ENCODE measurements at regions not wholly inside any gene's neighbourhood (a gene's known extent, or its start where the extent isn't known, plus 50 kb on each side); places are given as distances from the start of the nearest gene placed in this dataset.

DNA sequence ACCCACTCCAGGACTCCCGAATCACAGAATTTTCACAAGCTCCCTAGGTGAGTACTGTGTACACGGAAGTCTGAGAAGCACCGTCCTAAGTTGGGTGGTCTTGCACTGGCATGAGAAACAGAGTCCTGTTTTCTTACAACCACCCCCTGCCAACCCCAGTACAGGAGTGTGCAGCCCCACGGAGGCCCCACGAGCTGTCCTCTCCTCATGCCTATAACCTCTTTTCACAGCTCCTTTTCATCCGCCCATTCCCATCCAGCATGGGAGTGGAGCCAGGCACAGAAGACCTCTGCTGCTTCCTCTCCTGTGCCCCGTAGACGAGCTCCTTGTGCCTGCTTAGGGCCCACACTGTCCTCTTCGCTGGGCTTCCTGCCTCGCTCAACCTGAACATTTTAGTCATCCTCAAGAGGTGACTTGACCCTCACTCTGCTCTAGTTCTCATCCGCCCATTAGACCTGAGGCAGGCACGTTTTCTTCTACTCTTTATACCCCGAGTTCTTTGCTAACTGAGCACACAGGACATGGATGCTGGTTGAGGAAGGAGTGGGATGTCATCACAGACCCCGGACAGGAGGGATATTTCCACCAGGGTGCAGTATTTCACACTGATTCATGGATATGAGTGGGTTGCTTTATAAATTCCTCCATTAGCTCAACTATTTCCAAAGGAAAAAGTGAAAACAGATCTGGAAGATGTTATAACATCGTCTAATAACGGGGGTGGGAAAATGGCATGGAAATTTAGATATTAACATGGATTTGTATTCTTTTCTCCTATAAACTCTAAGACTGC lies 160.5 kb downstream of the TTLL2 start:
- POLR2A ChIA-PET: no interaction called here

More for the DNA sequence above, 160.5 kb downstream of the TTLL2 start:
- no peak overlapping the region for H3K27ac ChIP-seq (ENCODE audit: extremely low read depth, low read depth, low read length)
- CTCF ChIA-PET: interaction anchor here (0.6 to 2.5 kb wide), 8 partner anchors 14 to 415 kb away, joined by 3 to 9 read pairs (median 4); no protein-coding TSS in a partner anchor
- H3K36me3 ChIP-seq (ENCODE audit: control insufficient read depth in 2 of 2, insufficient read depth in 1 of 2, low read length in 2 of 2): no peaks in the 10 kb centered on the region
- TF ChIP-seq, protein P1, sequence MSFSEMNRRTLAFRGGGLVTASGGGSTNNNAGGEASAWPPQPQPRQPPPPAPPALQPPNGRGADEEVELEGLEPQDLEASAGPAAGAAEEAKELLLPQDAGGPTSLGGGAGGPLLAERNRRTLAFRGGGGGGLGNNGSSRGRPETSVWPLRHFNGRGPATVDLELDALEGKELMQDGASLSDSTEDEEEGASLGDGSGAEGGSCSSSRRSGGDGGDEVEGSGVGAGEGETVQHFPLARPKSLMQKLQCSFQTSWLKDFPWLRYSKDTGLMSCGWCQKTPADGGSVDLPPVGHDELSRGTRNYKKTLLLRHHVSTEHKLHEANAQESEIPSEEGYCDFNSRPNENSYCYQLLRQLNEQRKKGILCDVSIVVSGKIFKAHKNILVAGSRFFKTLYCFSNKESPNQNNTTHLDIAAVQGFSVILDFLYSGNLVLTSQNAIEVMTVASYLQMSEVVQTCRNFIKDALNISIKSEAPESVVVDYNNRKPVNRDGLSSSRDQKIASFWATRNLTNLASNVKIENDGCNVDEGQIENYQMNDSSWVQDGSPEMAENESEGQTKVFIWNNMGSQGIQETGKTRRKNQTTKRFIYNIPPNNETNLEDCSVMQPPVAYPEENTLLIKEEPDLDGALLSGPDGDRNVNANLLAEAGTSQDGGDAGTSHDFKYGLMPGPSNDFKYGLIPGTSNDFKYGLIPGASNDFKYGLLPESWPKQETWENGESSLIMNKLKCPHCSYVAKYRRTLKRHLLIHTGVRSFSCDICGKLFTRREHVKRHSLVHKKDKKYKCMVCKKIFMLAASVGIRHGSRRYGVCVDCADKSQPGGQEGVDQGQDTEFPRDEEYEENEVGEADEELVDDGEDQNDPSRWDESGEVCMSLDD (tag by site-specific recombination; IDR thresholded peaks at IDR 0.05): no peak
- TF ChIP-seq, protein P2, sequence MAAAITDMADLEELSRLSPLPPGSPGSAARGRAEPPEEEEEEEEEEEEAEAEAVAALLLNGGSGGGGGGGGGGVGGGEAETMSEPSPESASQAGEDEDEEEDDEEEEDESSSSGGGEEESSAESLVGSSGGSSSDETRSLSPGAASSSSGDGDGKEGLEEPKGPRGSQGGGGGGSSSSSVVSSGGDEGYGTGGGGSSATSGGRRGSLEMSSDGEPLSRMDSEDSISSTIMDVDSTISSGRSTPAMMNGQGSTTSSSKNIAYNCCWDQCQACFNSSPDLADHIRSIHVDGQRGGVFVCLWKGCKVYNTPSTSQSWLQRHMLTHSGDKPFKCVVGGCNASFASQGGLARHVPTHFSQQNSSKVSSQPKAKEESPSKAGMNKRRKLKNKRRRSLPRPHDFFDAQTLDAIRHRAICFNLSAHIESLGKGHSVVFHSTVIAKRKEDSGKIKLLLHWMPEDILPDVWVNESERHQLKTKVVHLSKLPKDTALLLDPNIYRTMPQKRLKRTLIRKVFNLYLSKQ (tag by site-specific recombination; IDR thresholded peaks at IDR 0.05; ENCODE audit: borderline replicate concordance): no peak
- TF ChIP-seq GFI1B (tag by site-specific recombination; IDR thresholded peaks at IDR 0.05): no peak
- TF ChIP-seq MYNN (tag by site-specific recombination; IDR thresholded peaks at IDR 0.05; ENCODE audit: borderline replicate concordance): no peak
- no peak for TF ChIP-seq ZNF394 (tag by site-specific recombination; IDR thresholded peaks at IDR 0.05; ENCODE audit: borderline replicate concordance)
- TF ChIP-seq ZNF501 (tag by site-specific recombination; IDR thresholded peaks at IDR 0.05): no peak
- no peak for TF ChIP-seq ZNF266 (tag by site-specific recombination; IDR thresholded peaks at IDR 0.05; ENCODE audit: low read depth)
- TF ChIP-seq ZNF707 (tag by site-specific recombination; IDR thresholded peaks at IDR 0.05): no peak
- TF ChIP-seq, protein P3, sequence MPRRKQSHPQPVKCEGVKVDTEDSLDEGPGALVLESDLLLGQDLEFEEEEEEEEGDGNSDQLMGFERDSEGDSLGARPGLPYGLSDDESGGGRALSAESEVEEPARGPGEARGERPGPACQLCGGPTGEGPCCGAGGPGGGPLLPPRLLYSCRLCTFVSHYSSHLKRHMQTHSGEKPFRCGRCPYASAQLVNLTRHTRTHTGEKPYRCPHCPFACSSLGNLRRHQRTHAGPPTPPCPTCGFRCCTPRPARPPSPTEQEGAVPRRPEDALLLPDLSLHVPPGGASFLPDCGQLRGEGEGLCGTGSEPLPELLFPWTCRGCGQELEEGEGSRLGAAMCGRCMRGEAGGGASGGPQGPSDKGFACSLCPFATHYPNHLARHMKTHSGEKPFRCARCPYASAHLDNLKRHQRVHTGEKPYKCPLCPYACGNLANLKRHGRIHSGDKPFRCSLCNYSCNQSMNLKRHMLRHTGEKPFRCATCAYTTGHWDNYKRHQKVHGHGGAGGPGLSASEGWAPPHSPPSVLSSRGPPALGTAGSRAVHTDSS (tag by site-specific recombination; IDR thresholded peaks at IDR 0.05): no peak
- no peak for TF ChIP-seq ZNF777 (tag by site-specific recombination; IDR thresholded peaks at IDR 0.05; ENCODE audit: borderline replicate concordance)
- TF ChIP-seq, protein P4, sequence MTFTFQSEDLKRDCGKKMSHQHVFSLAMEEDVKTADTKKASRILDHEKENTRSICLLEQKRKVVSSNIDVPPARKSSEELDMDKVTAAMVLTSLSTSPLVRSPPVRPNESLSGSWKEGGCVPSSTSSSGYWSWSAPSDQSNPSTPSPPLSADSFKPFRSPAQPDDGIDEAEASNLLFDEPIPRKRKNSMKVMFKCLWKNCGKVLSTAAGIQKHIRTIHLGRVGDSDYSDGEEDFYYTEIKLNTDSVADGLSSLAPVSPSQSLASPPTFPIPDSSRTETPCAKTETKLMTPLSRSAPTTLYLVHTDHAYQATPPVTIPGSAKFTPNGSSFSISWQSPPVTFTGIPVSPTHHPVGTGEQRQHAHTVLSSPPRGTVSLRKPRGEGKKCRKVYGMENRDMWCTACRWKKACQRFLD (tag by site-specific recombination; IDR thresholded peaks at IDR 0.05): no peak
- TF ChIP-seq, protein P5, sequence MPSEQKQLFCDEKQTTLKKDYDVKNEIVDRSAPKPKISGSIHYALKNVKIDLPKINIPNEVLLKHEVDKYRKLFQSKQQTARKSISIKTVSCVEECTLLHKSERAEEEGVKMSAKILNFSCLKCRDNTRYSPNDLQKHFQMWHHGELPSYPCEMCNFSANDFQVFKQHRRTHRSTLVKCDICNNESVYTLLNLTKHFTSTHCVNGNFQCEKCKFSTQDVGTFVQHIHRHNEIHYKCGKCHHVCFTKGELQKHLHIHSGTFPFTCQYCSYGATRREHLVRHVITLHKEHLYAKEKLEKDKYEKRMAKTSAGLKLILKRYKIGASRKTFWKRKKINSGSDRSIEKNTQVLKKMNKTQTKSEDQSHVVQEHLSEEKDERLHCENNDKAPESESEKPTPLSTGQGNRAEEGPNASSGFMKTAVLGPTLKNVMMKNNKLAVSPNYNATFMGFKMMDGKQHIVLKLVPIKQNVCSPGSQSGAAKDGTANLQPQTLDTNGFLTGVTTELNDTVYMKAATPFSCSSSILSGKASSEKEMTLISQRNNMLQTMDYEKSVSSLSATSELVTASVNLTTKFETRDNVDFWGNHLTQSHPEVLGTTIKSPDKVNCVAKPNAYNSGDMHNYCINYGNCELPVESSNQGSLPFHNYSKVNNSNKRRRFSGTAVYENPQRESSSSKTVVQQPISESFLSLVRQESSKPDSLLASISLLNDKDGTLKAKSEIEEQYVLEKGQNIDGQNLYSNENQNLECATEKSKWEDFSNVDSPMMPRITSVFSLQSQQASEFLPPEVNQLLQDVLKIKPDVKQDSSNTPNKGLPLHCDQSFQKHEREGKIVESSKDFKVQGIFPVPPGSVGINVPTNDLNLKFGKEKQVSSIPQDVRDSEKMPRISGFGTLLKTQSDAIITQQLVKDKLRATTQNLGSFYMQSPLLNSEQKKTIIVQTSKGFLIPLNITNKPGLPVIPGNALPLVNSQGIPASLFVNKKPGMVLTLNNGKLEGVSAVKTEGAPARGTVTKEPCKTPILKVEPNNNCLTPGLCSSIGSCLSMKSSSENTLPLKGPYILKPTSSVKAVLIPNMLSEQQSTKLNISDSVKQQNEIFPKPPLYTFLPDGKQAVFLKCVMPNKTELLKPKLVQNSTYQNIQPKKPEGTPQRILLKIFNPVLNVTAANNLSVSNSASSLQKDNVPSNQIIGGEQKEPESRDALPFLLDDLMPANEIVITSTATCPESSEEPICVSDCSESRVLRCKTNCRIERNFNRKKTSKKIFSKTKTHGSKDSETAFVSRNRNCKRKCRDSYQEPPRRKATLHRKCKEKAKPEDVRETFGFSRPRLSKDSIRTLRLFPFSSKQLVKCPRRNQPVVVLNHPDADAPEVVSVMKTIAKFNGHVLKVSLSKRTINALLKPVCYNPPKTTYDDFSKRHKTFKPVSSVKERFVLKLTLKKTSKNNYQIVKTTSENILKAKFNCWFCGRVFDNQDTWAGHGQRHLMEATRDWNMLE (tag by site-specific recombination; conservative IDR thresholded peaks at IDR 0.05; ENCODE audit: low read depth): no peak
- H3K9me3 ChIP-seq (ENCODE audit: control insufficient read depth, insufficient read depth, low read depth, low read length): no peaks in the 10 kb centered on the region
- no peak overlapping the region for H3K4me3 ChIP-seq (ENCODE audit: low read depth, low read length)
- H3K4me1 ChIP-seq (ENCODE audit: control insufficient read depth, insufficient read depth, low read length): no peaks in the 10 kb centered on the region

All from HEK293 (cell line).